ENCODE measurements at regions not wholly inside any gene's neighbourhood (a gene's known extent, or its start where the extent isn't known, plus 50 kb on each side); places are given as distances from the start of the nearest gene placed in this dataset.

DNA sequence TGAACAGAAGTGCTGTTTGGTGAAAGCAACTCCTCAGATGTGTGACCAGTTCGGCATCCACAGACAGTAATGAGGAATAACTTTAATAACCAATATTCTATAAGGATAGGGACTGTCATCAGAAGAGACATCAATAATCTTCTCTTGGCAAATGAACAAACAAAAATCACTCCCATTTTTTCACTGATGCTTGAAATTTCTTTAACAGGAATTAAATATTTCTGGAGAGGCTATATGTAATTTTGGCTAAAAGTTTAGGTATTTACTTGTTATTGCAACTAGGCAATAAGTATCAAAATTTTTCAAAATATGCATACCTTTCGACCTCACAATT, 121.6 kb upstream of the EEA1 start:
- ChIA-PET POLR2A (no interaction called here), CTCF (interaction anchor here (0.8 kb wide), 1 partner anchor 63 kb away, joined by 3 read pairs; no protein-coding TSS in a partner anchor)
- no peak overlapping the region for H3K27ac Mint-ChIP-seq
- no peak for DNase-seq
- no peak overlapping the region for H3K4me3 Mint-ChIP-seq
- H3K27me3 Mint-ChIP-seq (ENCODE audit: low read depth) = peaks cover 4% of the 10 kb centered on the region
- no peak for ATAC-seq
- peaks cover 10% of the 10 kb centered on the region for H3K4me1 Mint-ChIP-seq (ENCODE audit: low read depth)
- H3K36me3 Mint-ChIP-seq (ENCODE audit: low read depth) = no peaks in the 10 kb centered on the region
- H3K9me3 Mint-ChIP-seq (ENCODE audit: insufficient read depth) = peaks cover 3% of the 10 kb centered on the region

- Mint-ChIP-seq H3K36me3 (ENCODE audit: low read depth) (no peaks in the 10 kb centered on the region), H3K9me3 (ENCODE audit: insufficient read depth) (no peaks in the 10 kb centered on the region), H3K27ac (no peak overlapping the region), H3K27me3 (ENCODE audit: low read depth) (peaks cover 16% of the 10 kb centered on the region), H3K4me1 (ENCODE audit: low read depth) (peaks cover 1% of the 10 kb centered on the region), H3K4me3 (no peak overlapping the region)
- POLR2A ChIA-PET = no interaction called here
- ATAC-seq = no peak
- CTCF ChIA-PET = no interaction called here
- DNase-seq = no peak
These were observed 124.9 kb upstream of the EEA1 start for GRCh38 chr12:93054021-93054420.

- no peak overlapping the region for H3K4me3 Mint-ChIP-seq
- DNase-seq (no peak), ATAC-seq (no peak)
- no peaks in the 10 kb centered on the region for H3K9me3 Mint-ChIP-seq (ENCODE audit: insufficient read depth)
- ChIA-PET POLR2A (no interaction called here), CTCF (no interaction called here)
- no peak overlapping the region for H3K27ac Mint-ChIP-seq
- no peaks in the 10 kb centered on the region for H3K36me3 Mint-ChIP-seq (ENCODE audit: low read depth)
- H3K27me3 Mint-ChIP-seq (ENCODE audit: low read depth) = peaks cover 16% of the 10 kb centered on the region
- H3K4me1 Mint-ChIP-seq (ENCODE audit: low read depth) = peaks cover 8% of the 10 kb centered on the region
These were observed 126.1 kb upstream of the EEA1 start for GRCh38 chr12:93055221-93055620.

GRCh38 chr12:93056971-93057535, 128.0 kb upstream of the EEA1 start:
- H3K27me3 Mint-ChIP-seq (ENCODE audit: low read depth) = peaks cover 16% of the 10 kb centered on the region
- CTCF ChIA-PET = no interaction called here

GRCh38 chr12:93058280-93058679, 129.2 kb upstream of the EEA1 start:
- H3K27me3 Mint-ChIP-seq (ENCODE audit: low read depth) = peaks cover 12% of the 10 kb centered on the region

More at GRCh38 chr12:93056971-93057535, 128.0 kb upstream of the EEA1 start:
- Mint-ChIP-seq H3K9me3 (ENCODE audit: insufficient read depth) (no peaks in the 10 kb centered on the region), H3K4me1 (ENCODE audit: low read depth) (peaks cover 14% of the 10 kb centered on the region), H3K4me3 (no peak overlapping the region), H3K36me3 (ENCODE audit: low read depth) (no peaks in the 10 kb centered on the region), H3K27ac (no peak overlapping the region)
- ATAC-seq (no peak), DNase-seq (no peak)
- POLR2A ChIA-PET = no interaction called here

GRCh38 chr12:93059288-93059687, 130.2 kb upstream of the EEA1 start:
- H3K4me3 Mint-ChIP-seq = no peak overlapping the region
- ATAC-seq (no peak), DNase-seq (no peak)
- peaks cover 14% of the 10 kb centered on the region for H3K4me1 Mint-ChIP-seq (ENCODE audit: low read depth)
- ChIA-PET POLR2A (no interaction called here), CTCF (no interaction called here)
- H3K9me3 Mint-ChIP-seq (ENCODE audit: insufficient read depth) = no peaks in the 10 kb centered on the region
- H3K36me3 Mint-ChIP-seq (ENCODE audit: low read depth) = no peaks in the 10 kb centered on the region
- no peak overlapping the region for H3K27ac Mint-ChIP-seq
- peaks cover 16% of the 10 kb centered on the region for H3K27me3 Mint-ChIP-seq (ENCODE audit: low read depth)

More at GRCh38 chr12:93058280-93058679, 129.2 kb upstream of the EEA1 start:
- Mint-ChIP-seq H3K4me3 (no peak overlapping the region), H3K36me3 (ENCODE audit: low read depth) (no peaks in the 10 kb centered on the region), H3K4me1 (ENCODE audit: low read depth) (peaks cover 14% of the 10 kb centered on the region), H3K27ac (no peak overlapping the region), H3K9me3 (ENCODE audit: insufficient read depth) (no peaks in the 10 kb centered on the region)
- DNase-seq = no peak
- no peak for ATAC-seq
- ChIA-PET CTCF (interaction anchor here (0.7 kb wide), 1 partner anchor 40 kb away, joined by 3 read pairs; no protein-coding TSS in a partner anchor), POLR2A (no interaction called here)

DNA sequence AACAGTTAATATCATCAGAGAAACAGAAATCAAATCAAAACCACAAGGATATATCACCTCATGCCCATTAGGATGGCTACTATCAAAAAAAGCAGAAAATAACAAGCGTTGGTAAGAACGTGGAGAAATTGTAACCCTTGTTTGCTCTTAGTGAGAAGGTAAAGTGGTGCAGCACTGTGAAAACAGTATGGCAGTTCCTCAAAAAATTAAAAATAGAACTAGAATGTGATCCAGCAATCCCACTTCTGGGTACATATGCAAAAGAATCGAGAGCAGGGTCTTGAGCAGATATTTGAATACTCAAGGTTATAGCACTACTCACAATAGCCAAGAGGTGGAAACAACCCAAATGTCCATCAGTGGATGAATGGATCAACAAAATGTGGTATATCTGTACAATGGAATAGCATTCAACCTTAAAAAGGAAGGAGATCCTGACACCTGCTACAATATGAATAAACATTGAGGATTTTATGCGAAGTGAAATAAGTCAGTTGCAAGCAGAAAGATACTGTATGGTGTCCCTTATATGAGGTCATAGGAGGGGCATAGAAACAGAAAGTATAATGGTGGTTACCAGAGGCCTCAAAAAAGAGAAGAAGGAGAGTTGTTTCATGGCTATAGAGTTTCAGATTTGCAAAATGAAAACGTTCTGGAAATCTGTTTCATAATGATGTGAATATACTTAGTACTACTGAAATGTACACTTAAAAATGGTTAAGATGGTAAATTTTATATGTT, 131.0 kb upstream of the EEA1 start:
- Mint-ChIP-seq H3K27me3 (ENCODE audit: low read depth) (peaks cover 19% of the 10 kb centered on the region), H3K27ac (no peak overlapping the region), H3K4me1 (ENCODE audit: low read depth) (peaks cover 14% of the 10 kb centered on the region), H3K9me3 (ENCODE audit: insufficient read depth) (no peaks in the 10 kb centered on the region), H3K36me3 (ENCODE audit: low read depth) (no peaks in the 10 kb centered on the region), H3K4me3 (no peak overlapping the region)
- ChIA-PET CTCF (no interaction called here), POLR2A (no interaction called here)
- ATAC-seq (peak; percentile 72), DNase-seq (no peak)

DNA sequence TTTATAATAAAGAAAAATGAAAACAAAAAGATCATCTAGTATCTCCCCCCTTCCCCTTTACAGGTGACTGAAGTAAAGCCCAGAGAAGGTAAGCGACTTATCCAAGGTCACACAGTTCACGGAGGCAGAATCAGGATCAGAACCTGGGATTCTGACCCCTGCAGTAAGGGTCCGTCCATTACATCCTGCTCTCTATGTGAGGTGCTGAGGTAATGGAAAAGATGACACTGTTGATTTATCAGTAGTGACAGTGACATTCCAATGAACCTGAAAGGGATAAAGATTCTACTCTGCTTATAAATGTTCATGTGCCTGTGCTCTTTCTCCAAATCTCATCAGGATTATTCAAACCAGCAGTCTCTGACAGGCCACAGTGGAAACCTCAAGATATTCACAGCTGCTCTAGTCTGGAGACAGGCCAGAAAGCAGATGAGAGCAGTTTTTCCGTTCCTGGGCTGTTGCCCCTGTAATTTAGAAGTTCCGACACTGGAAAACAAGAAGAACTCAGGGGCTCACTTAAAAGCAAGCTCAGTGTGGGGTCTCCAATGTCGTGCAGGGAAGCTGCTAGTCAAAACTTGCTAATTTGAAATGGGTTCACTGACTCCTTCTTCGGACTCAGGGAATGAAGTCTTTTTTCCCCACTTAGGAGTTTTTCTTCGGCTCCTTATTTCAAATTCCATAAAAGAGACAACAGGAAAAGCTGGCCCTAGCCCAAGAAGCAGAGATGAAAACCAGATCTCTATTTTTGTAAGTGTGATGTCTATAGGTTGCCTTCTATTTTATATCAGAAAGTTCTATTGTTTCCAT, 131.8 kb upstream of the EEA1 start:
- ChIA-PET POLR2A (no interaction called here), CTCF (no interaction called here)
- Mint-ChIP-seq H3K36me3 (ENCODE audit: low read depth) (no peaks in the 10 kb centered on the region), H3K4me1 (ENCODE audit: low read depth) (peaks cover 14% of the 10 kb centered on the region), H3K27me3 (ENCODE audit: low read depth) (peaks cover 22% of the 10 kb centered on the region), H3K27ac (peak overlapping the region; percentile 40), H3K9me3 (ENCODE audit: insufficient read depth) (no peaks in the 10 kb centered on the region), H3K4me3 (no peak overlapping the region)
- peak; percentile 36 for ATAC-seq
- DNase-seq = no peak

DNA sequence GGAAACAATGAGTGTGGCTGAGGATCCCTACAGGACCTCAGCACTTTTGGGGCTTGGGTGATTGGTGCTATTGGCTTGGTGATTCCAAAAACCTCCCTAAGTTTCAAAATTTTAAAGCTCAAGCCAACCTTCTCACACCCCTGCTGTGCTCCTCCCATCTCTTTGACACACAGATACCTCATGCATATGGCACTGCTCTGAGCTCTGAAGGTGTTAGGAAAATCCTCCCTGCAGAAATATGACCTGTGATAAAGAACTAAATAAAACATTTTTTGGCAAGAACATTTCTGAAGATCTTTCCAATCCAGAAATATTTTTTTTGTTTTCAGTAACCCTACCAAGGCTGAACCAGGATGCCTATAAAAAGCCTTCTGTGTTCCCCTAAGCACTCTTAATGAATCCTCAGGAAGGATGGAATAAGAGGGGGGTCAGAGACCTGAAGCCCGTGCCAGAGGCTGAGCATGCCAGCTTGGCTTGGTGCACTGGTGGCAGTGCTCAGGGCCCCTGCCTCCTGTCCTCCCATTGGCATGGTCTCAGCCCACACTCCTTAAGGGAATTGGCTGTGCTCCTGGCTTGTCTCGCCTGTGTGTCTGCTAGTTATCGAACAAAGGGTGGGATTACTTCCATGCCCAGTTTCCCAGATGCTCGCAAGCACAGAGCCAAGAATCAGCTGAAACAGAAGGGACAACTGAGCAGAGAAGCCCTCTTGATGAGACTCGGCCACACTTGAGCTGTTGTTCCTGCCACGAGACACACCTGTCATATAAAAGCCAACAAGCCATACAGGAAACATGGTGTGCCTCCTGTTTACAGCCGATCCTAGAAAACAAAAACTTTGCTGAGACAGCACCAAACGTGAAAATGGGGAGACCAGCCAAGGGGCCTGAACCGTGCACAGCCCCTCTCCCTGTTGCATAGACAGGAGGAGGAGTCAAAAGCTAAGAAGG, 132.7 kb upstream of the EEA1 start:
- Mint-ChIP-seq H3K4me1 (ENCODE audit: low read depth) (peaks cover 14% of the 10 kb centered on the region), H3K27ac (no peak overlapping the region), H3K9me3 (ENCODE audit: insufficient read depth) (no peaks in the 10 kb centered on the region), H3K36me3 (ENCODE audit: low read depth) (no peaks in the 10 kb centered on the region), H3K27me3 (ENCODE audit: low read depth) (peaks cover 23% of the 10 kb centered on the region), H3K4me3 (no peak overlapping the region)
- ChIA-PET CTCF (interaction anchor here (0.8 kb wide), 1 partner anchor 813 kb away, joined by 3 read pairs; no protein-coding TSS in a partner anchor), POLR2A (no interaction called here)
- DNase-seq (no peak), ATAC-seq (no peak)

- no peaks in the 10 kb centered on the region for H3K36me3 Mint-ChIP-seq (ENCODE audit: low read depth)
- CTCF ChIA-PET = interaction anchor here (0.6 to 1.8 kb wide), 2 partner anchors 10 to 31 kb away, joined by 3 to 5 read pairs; no protein-coding TSS in a partner anchor
- no peak overlapping the region for H3K27ac Mint-ChIP-seq
- H3K4me1 Mint-ChIP-seq (ENCODE audit: low read depth) = peaks cover under 1% of the 10 kb centered on the region
- DNase-seq (no peak), ATAC-seq (no peak)
- H3K4me3 Mint-ChIP-seq = no peak overlapping the region
- H3K9me3 Mint-ChIP-seq (ENCODE audit: insufficient read depth) = no peaks in the 10 kb centered on the region
- POLR2A ChIA-PET = no interaction called here
- peaks cover 18% of the 10 kb centered on the region for H3K27me3 Mint-ChIP-seq (ENCODE audit: low read depth)
These were observed 136.8 kb upstream of the EEA1 start for GRCh38 chr12:93065896-93066295.

- ChIA-PET CTCF (no interaction called here), POLR2A (interaction anchor here (0.7 kb wide), 1 partner anchor 114 kb away, joined by 3 read pairs; no protein-coding TSS in a partner anchor)
- no peaks in the 10 kb centered on the region for H3K36me3 Mint-ChIP-seq (ENCODE audit: low read depth)
- H3K4me3 Mint-ChIP-seq = no peak overlapping the region
- DNase-seq = no peak
- H3K4me1 Mint-ChIP-seq (ENCODE audit: low read depth) = no peaks in the 10 kb centered on the region
- H3K27ac Mint-ChIP-seq = no peak overlapping the region
- ATAC-seq = no peak
- no peaks in the 10 kb centered on the region for H3K9me3 Mint-ChIP-seq (ENCODE audit: insufficient read depth)
- peaks cover 13% of the 10 kb centered on the region for H3K27me3 Mint-ChIP-seq (ENCODE audit: low read depth)
These were observed 143.2 kb upstream of the EEA1 start for GRCh38 chr12:93072340-93072739.
